Endothelial cell (in vitro differentiated cells): ENCODE measurements at regions not wholly inside any gene's neighbourhood (a gene's known extent, or its start where the extent isn't known, plus 50 kb on each side); places are given as distances from the start of the nearest gene placed in this dataset.

Source experiments
- DNase-seq: peaks from one replicate; pipeline ENCODE4 v3.0.0; 2021; ENCODE audit warnings: low spot score
- H3K27ac Mint-ChIP-seq: one replicate; pipeline ENCODE4 v1.8.0; 2021; ENCODE audit warnings: mixed read lengths, inconsistent platforms; ENCODE audit not compliant: unreplicated experiment
- H3K27me3 Mint-ChIP-seq: one replicate; pipeline ENCODE4 v1.8.0; 2021; ENCODE audit warnings: mild to moderate bottlenecking, moderate library complexity, mixed read lengths, inconsistent platforms; ENCODE audit not compliant: unreplicated experiment
- H3K36me3 Mint-ChIP-seq: one replicate; pipeline ENCODE4 v1.8.0; 2021; ENCODE audit warnings: mild to moderate bottlenecking, low read depth, mixed read lengths, inconsistent platforms; ENCODE audit not compliant: unreplicated experiment
- H3K4me1 Mint-ChIP-seq: one replicate; pipeline ENCODE4 v1.8.0; 2021; ENCODE audit warnings: mild to moderate bottlenecking, mixed read lengths, inconsistent platforms; ENCODE audit not compliant: unreplicated experiment
- H3K4me3 Mint-ChIP-seq: one replicate; pipeline ENCODE4 v1.8.0; 2021; ENCODE audit warnings: mild to moderate bottlenecking, mixed read lengths, inconsistent platforms; ENCODE audit not compliant: unreplicated experiment
- H3K9me3 Mint-ChIP-seq: one replicate; pipeline ENCODE4 v1.8.0; 2021; ENCODE audit warnings: mixed read lengths, inconsistent platforms; ENCODE audit not compliant: unreplicated experiment
- CTCF ChIP-seq: fragments of 200-600 bp; sonication (generic); IDR thresholded peaks from one replicate; pipeline ENCODE4 v1.5.0; 2021; ENCODE audit warnings: antibody characterized with exemption; ENCODE audit not compliant: unreplicated experiment

GRCh38 chr5:163682234-163682633 lies 176.8 kb downstream of the MAT2B start:
- peaks cover 8% of the 10 kb centered on the region for H3K27me3 Mint-ChIP-seq
- TF ChIP-seq CTCF: no peak
- no peak for DNase-seq
- no peaks in the 10 kb centered on the region for H3K36me3 Mint-ChIP-seq
- no peak overlapping the region for H3K27ac Mint-ChIP-seq
- H3K4me1 Mint-ChIP-seq: no peaks in the 10 kb centered on the region
- no peaks in the 10 kb centered on the region for H3K9me3 Mint-ChIP-seq
- H3K4me3 Mint-ChIP-seq: no peak overlapping the region

GRCh38 chr5:163687414-163687813 lies 182.0 kb downstream of the MAT2B start:
- Mint-ChIP-seq H3K27ac (no peak overlapping the region), H3K9me3 (no peaks in the 10 kb centered on the region), H3K4me3 (no peak overlapping the region), H3K4me1 (no peaks in the 10 kb centered on the region), H3K36me3 (no peaks in the 10 kb centered on the region), H3K27me3 (no peaks in the 10 kb centered on the region)
- no peak for TF ChIP-seq CTCF
- DNase-seq: no peak

GRCh38 chr5:163692091-163692490 lies 186.7 kb downstream of the MAT2B start:
- no peaks in the 10 kb centered on the region for H3K4me1 Mint-ChIP-seq
- no peak overlapping the region for H3K27ac Mint-ChIP-seq
- no peak for TF ChIP-seq CTCF
- H3K4me3 Mint-ChIP-seq: no peak overlapping the region
- no peaks in the 10 kb centered on the region for H3K9me3 Mint-ChIP-seq
- H3K36me3 Mint-ChIP-seq: no peaks in the 10 kb centered on the region
- no peak for DNase-seq
- H3K27me3 Mint-ChIP-seq: no peaks in the 10 kb centered on the region

- H3K36me3 Mint-ChIP-seq: no peaks in the 10 kb centered on the region
Observed at GRCh38 chr5:163695830-163696578, 190.6 kb downstream of the MAT2B start.

More at GRCh38 chr5:163695830-163696578, 190.6 kb downstream of the MAT2B start:
- no peaks in the 10 kb centered on the region for H3K9me3 Mint-ChIP-seq
- H3K4me3 Mint-ChIP-seq: no peak overlapping the region
- DNase-seq: peak; percentile 56
- H3K27me3 Mint-ChIP-seq: peaks cover 1% of the 10 kb centered on the region
- no peak for TF ChIP-seq CTCF
- H3K4me1 Mint-ChIP-seq: no peaks in the 10 kb centered on the region
- no peak overlapping the region for H3K27ac Mint-ChIP-seq
